NCI-H2171 (cell line): ENCODE measurements at regions not wholly inside any gene's neighbourhood (a gene's known extent, or its start where the extent isn't known, plus 50 kb on each side); places are given as distances from the start of the nearest gene placed in this dataset.
A peak's percentile ranks its signal among the peaks of the same experiment; 100 is the strongest.
"Not testable (repeated sequence)": the region's sequence is repeated elsewhere in the genome, so short reads cannot be mapped to it uniquely, and the experiment has no call there.

Source experiments
- DNase-seq: peaks from one replicate; lab custom pipeline; 2025; lab: John Stamatoyannopoulos, UW

DNA sequence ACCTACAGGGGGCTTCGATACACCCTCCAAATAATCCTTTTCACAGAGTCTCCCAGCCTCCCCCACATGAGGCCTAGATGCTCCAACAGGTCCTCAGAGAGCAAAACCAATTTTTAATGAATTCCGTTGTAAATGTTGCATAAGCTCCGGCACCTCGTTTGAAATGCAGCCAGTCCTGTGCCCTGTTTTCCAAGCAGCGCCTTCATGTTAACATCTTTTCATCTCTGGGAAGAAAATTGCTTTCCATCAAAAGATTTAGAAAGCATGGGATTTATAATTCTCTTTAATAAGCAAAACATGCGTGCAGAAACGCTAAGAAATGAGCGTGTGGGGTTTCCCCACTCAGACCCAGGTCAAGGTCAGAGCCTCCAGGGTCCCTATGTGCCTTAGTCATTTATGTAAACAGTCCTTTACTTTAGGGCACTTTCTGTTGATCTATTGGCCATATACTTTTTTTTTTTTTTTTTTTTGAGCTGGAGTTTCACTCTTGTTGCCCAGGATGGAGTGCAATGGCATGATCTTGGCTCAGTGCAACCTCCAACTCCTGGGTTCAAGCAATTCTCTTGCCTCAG, 177.5 kb upstream of the S1PR3 start:
- DNase-seq, result no peak

DNA sequence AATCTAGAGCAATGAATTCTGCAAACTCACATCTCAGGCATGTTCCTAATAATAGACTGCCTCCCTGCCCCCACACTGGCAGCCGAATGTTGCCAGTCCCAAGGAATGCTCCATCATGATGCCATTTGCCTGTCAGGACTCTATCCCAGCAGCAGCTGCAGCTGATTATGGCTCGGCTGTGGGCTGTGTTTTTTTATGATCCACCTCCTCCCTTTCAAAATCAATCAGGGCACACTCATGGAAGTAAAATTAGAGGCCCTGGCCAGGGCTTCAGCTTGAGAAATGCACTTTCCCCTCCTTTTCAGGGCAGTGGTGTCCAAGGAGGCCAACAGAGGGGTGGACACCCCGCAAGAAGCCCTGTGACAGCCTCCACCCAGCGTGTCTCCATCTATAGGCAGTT, 176.7 kb upstream of the S1PR3 start:
- no peak for DNase-seq

DNA sequence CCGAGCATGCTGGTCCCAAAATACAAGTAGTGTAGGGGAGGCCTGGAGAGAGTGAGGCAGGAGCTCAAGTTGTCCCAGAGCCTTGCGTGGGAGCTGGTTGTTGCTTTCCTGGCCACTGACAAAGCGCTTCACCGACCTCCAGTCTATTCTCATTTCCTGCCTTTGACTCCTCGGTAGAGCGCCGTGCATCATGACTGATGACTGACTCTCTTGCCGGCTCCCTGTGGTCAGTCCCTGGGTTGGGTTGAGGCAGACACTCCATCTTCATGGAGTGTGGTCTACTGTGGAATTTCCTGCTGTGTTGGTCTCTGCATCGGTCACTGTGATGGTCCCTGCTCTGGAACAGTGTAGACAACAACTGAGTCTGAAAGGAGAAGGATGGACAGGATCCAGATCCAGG, 175.1 kb upstream of the S1PR3 start:
- no peak for DNase-seq

DNA sequence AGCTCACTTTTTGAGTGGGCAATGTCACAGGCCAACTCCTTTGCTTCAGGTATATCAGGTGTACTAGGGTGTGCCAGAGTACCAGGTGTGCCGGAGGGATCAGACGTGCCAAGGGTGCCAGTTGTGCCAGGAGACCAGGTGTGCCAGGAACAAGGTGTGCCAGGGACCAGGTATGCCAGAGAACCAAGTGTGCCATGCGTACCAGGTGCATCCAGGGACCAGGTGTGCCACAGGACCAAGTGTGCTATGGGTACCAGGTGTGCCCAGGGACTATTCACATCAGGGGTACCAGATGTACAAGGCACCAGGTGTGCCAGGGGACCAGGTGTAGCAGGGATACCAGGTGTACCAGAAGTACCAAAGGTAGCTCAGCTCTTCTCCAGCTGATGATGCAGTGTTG, 174.7 kb upstream of the S1PR3 start:
- no peak for DNase-seq

DNA sequence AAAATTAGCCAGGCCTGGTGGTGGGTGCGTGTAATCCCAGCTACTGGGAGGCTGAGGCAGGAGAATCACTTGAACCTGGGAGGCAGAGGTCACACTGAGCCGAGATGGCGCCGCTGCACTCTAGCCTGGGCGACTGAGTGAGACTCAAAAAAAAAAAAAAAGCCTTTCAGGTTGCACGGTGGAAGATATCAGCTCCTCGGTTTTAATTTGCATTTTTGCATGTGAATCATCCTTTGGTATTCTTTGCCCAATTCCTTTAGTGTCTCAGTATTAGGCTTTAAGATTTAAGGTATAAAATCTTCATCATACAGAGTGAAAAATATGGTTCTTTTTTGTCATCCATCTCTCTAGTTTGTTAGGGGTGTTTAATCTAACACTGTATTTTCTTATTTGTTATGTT, 173.6 kb upstream of the S1PR3 start:
- DNase-seq, result no peak

DNA sequence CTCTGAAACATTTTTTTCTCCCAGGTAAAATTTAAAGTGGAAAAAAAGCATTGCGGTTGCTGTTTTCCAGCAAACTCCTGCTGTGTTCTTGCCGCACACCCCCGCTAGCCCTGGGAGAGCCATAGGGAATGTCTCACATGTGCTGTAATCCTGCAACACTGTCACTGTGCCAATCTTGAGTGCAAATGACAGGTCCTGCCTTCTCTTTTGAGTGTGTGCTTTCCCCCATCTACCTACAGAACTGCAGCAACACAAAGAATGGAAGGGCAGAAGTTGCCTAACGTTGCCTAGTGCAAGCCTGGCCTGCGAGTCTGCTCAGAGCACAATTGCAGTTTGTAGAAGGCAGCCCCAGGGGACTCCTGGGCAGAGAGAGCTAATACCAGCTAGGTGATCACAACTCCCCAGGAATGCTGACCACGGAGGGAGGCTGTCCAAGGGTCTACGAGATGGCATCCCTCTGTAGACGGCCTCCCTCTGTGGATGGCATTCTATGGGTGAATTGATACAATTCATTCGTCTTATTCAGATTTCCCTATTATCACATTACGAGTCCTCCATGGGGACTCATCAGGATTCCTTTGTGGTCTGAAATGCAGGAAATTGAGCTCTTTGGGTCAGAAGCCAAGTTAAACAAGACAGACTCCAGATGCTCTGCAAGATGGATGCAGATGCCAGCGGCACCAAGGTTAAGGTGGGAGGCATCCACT, 172.6 kb upstream of the S1PR3 start:
- peak; percentile 4 for DNase-seq

DNA sequence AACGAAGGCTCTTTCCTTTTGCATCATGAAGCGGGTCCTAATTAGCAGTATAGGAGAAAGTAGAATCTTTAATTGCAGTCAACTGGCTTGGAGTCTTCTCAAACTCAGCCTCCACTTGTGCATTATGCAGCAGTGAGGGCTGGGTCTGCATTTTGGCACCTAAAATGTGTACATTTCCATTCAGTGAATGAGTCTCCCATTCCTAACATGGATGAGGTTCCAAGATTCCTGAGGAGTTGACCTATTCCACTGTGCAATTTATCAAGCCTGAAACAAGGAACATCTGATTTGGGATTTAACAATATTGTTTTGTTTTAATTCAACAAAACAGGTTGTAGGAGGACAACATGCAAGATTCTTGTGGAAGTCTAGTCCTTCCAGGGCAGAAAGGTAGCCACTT, 171.8 kb upstream of the S1PR3 start:
- DNase-seq, result no peak

DNA sequence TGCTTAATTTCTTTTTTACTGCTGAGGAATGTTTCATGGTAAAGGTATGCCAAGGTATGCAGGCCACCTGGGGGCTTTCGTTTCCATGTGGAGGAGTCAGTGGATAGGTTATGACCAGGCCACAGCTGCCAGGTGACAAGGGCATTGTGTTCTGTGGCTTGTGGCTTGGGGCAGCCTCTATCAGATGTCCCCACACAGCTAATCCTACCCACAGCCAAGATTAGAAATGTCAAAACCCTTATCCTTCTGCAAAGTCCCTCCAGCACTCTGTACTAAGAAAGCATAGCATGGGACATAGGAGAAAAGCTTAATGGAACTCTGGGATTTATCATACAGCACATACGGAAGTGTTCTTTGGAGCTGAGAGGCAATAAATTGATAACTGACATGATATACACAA, 171.2 kb upstream of the S1PR3 start:
- no peak for DNase-seq

DNA sequence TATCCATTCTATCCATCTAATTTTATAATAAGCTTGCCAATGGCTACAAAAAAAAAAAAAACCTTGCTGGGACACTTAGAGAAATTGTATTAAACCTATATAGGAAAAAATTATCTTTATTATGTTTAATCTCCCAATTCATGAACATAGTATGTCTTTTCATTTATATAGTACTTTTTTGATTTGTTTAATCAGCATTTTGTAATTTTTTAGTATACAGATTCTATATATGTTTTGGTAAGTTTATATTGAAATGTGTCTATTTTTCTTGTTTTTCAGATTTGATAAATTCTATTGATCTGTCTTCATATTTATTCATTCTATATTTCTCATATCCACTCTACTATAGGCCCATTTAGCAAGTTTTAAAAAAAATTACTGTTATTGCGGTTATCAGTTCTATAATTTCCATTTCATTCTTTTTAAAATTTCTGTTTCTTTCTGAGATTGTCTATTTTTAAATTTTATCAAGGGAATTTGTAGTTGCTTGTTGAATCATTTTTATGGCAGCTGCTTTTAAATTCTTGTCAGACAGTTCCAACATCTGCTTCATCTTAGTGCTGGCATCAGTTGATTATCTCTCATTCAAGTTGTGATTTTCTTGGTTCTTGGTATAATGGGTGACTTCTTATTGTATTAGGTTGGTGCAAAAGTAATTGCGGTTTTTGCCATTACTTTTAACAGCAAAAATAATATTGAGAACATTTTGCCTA, 170.1 kb upstream of the S1PR3 start:
- no peak for DNase-seq

DNA sequence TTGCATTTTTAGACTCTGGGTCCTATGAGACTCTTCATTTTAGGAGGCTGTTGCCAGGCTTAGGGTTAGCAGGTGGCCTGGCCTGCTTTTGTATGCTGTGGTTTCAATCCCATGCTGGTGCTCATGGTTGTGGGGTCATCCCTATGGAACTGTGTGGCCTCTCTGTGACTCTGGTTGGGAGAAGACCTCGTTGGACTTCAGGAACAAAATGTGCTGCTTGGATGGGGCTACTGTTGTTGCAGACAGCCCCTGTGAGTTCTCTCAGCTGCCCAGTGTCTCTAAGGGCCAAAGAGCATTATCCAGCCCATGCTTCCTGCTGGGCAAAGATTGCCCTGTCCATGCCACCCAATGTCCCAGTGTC, 169.5 kb upstream of the S1PR3 start:
- no peak for DNase-seq

DNA sequence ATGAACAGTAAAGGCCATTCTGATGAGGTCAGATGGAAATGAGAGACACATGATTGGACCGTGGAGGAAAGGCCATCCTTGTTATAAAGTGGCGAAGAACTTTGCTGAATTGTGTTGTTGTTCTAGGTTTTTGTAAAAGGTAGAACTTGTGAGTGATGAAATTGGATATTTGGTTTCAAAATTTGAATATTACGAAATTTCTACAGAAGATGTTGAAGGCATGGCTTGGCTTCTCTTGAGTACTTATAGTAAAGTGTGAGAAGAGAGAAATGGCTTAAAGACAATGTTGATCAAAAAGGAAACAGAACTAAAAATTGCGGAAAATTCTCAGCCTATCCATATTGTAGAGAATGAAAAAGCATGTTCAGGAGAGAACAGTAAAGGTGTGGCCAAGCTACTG, 166.6 kb upstream of the S1PR3 start:
- no peak for DNase-seq

DNA sequence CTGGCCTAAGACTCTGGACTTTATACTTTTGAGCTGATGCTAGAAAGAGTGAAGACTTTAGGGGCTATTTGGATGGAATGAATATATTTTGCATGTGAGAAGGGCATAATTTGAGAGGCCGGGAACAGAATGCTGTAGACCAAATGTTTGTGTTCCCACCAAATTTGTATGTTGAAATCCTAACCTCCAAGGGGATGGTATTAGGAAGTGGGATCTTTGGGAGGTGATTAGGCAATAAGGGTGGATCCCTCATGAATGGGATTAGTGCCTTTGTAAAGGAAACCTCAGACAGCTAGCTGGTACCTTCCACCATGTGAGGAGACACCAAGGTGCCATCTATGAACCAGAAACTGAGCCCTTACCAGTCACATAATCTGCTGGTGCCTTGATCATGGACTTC, 165.1 kb upstream of the S1PR3 start:
- no peak for DNase-seq

DNA sequence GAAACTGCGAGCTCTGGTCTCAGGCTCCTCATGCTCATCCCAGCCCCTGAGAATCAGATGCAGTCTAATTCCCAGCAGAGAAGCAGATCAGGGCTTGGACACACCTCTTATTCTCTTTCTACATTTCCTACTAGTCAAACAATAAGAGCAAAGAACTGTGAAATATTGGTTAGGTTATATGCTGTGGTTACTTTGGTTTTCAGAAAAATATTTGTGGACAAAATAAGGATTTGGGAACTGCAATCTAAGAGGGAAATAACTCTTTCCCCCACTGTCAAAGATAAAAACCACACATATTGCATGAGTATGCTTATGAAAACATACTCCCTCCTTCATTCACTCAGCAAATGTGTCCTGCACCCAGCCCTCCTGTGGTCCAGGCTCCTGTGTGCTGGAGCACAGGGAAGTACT, 164.5 kb upstream of the S1PR3 start:
- DNase-seq, result no peak

DNA sequence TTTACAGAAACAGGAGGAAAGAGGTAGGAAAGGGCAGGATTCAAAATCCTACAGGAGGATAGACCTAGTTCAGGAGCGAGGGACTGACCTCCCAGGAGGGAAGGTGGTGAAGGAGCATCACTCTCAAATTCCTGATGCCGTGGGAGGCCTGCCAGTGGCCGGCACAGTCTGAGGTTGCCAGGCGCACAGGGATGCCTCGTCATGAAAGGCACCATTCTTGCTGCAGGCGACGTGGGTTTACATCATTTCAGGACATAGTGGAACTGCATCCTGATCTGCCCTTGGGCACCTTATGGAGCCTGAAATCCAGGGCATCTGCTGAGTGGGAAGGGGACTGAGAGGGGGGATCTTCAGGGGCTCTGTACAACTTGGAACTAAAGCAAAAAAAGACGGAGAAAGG, 163.2 kb upstream of the S1PR3 start:
- DNase-seq, result no peak

DNA sequence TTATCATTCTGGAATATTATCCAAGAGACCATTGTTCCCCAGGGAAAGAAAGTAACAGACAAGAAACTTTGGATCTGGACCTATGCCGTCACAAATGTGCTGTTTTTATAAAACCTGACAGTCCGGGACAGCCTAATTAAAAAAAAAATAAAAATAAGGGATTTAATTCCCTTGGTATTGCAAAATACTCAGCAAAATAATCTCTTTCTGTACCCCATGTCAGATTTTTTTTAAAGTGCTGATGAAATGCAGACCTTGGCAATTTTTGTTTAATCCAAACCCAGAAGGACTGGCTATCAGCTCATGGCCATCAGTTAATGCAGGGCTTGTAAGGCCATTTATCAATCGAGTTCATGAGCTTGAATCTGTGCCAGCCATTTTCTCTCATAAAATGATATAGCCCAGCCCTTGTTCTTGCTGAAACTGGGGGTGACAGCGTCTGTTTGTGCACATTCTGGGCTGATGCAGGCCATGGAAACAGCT, 162.7 kb upstream of the S1PR3 start:
- DNase-seq, result no peak

DNA sequence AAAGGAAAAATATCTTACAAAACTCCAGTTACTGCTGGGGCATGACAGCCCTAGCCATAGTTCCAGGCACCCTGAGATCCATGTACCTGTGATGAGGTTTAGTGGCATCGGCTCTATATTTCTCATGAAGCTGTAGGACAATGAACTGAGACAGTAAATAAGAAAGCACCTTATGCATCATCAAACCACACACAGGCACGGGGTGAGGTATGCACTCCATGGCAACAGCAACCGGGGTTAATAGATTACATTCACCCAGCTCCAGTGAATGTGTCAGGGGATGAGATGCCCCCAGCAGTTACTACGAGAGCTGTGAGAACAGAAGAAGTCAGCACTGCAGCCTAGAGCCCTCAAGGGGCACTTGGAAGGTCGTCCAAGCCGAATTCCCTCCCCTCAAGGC, 162.0 kb upstream of the S1PR3 start:
- DNase-seq, result no peak

DNA sequence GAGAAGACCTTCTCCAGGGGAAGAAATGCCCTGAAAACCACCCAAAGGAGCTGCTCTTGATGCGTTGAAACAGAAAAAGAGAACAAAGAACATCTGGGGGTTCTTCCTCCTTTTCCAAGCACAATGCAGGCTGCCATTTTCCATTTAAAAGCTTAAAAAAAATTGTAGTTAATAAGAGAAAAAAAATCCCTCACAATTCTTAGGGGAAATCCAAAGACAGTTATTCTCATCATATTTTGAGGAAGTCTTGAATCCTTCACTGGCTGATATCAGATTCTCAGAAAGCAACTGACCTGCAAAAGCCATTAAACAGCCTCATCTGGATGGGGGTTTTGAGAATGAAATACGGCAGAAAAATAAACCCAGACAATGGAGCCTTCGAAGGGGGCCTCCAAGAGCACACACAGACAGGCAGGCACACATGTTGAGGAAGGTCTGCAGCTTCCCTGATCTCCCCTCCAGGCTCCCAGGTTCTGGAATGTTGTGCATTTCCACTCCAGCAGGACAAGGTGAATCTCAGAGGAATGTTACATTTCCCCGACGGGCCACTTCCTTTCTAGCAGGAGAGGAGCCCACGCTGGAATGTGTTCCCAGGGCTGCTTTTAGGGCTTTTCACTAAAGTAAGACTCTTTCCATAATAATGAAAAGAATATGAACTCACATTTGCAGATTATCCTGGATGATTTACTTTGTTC, 159.4 kb upstream of the S1PR3 start:
- DNase-seq, result no peak

DNA sequence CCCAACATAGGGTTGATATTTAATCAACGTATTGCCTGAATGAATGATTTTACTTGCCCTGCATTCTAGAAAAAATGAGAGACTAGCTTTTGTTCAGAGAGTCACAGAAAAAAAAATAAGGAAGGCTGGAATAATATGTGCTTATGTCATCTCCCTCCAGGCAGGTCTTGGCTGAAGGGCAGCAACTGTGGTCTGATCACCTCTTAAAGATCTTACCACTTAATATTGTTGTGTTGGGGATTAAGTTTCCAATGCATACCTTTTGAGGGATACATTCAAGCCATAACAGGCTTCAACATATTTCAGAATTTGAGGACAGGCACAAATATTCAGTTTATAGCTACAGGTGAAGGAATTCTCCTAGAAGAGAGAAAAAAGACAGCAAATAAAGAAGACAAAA, 157.3 kb upstream of the S1PR3 start:
- no peak for DNase-seq

DNA sequence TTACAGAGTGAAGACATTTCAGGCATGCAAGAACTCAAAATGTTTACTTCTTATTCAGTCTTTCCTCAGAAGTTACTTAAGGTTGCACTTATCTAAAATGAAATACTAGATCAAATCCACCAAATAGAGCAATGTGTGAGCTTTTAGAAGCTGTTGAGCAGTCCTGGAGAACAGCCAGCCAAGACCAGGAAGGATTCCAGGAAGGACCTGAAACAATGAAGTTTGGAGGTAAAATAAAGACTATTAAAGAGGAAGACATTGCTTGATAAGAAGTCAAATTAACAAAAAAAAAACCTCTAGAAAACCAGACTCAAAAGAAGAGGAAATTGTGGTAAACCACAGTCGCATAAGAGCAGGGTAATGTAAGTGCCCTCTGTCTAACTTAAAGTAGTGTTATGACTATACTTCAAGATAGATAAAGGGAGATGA, 156.2 kb upstream of the S1PR3 start:
- DNase-seq, result no peak

DNA sequence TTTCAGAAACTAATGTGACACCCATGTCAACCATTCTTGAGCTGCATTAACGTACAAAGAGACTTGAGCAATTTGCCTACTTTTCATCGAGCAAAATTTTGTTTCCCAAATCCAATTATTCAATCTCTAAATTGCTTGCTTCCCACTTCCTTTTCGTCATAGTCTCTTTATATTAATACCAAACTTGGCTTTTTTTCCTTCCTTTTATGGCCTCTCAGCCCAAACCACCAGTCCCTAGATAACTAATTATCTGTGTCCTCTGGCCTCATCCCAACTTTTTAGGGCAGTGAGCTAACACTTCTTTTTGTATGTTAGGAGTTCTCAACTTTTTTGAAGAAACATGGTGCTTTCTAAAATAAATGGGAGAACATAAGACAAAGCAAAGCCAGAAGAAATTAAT, 155.5 kb upstream of the S1PR3 start:
- no peak for DNase-seq

DNA sequence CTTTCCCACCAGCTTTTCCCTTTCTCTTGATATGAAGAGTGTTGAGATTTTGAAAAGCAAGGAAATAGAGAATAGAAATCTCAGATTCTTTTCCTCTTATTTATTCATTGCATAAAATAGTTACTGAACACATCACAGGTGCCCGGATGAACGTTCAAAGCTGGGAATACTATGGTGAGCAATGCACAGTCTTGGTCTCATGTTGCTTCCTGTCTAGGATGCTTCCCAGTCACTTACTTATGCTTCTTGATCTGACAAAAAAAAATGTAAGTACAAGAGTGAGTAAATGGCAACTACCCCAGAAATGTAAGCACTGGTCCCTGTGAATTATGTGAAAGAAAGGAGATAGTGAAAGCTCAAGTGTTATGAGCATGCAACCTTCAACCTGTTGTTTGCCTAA, 153.5 kb upstream of the S1PR3 start:
- DNase-seq, result no peak

DNA sequence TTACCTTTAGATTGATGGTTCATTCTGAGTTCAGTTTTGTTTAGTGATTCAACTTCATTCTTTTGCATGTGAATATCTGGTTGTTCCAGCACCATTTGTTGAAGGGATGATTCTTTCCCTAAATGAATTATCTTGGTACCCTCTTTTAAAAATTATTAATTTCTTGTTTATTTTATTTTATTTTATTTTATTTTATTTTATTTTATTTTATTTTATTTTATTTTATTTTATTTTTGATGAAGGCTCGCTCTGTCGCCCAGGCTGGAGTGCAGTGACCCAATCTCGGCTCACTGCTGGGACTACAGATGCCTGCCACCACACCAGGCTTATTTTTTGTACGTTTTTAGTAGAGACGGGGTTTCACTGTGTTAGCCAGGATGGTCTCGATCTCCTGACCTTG, 141.4 kb upstream of the S1PR3 start:
- DNase-seq, result not testable (repeated sequence)

DNA sequence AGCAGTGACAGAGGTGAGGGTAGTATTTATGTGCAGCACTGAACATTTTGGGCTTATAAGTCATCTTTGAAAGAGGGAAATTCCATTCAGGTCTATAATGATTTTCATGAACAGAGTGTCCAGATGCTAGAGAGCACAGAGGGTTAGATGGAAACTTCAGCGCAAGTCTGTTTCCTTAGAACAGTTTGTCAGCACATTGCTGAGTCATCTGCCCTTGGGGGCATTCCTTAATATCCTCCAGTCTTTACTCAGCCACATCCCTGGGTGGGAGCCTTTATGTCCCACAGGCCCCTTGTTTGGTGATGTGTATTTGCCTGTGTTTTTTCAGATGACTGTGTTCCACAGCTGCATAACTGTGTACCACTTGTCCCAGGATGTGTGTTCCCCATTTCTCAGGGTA, 138.5 kb upstream of the S1PR3 start:
- DNase-seq, result no peak
